ENCODE measurements at regions not wholly inside any gene's neighbourhood (a gene's known extent, or its start where the extent isn't known, plus 50 kb on each side); places are given as distances from the start of the nearest gene placed in this dataset.
A peak's percentile ranks its signal among the peaks of the same experiment; 100 is the strongest.

- Mint-ChIP-seq H3K36me3 (peaks cover 8% of the 10 kb centered on the region; the same call in 1 of the 2 replicates), H3K9me3 (peaks cover 12% of the 10 kb centered on the region), H3K27me3 (ENCODE audit: low read depth) (peaks cover 14% of the 10 kb centered on the region), H3K27ac (no peak overlapping the region), H3K4me3 (no peak overlapping the region), H3K4me1 (no peaks in the 10 kb centered on the region)
- TF ChIP-seq ETV6 (CRISPR knock-in tag; IDR thresholded peaks at IDR 0.05) = no peak
- TF ChIP-seq EMX1 (CRISPR knock-in tag; IDR thresholded peaks at IDR 0.05) = no peak
- TF ChIP-seq ZNF317 (CRISPR knock-in tag; IDR thresholded peaks at IDR 0.05; ENCODE audit: borderline replicate concordance, low read depth) = no peak
- no peak for TF ChIP-seq NFYB (CRISPR knock-in tag; conservative IDR thresholded peaks at IDR 0.05; ENCODE audit: low read depth)
- TF ChIP-seq, protein P1, sequence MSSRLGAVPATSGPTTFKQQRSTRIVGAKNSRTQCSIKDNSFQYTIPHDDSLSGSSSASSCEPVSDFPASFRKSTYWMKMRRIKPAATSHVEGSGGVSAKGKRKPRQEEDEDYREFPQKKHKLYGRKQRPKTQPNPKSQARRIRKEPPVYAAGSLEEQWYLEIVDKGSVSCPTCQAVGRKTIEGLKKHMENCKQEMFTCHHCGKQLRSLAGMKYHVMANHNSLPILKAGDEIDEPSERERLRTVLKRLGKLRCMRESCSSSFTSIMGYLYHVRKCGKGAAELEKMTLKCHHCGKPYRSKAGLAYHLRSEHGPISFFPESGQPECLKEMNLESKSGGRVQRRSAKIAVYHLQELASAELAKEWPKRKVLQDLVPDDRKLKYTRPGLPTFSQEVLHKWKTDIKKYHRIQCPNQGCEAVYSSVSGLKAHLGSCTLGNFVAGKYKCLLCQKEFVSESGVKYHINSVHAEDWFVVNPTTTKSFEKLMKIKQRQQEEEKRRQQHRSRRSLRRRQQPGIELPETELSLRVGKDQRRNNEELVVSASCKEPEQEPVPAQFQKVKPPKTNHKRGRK (CRISPR knock-in tag; IDR thresholded peaks at IDR 0.05; ENCODE audit: borderline replicate concordance) = no peak
- TF ChIP-seq GABPB1 (CRISPR knock-in tag; IDR thresholded peaks at IDR 0.05) = peak; percentile 77
- TF ChIP-seq, protein P2, sequence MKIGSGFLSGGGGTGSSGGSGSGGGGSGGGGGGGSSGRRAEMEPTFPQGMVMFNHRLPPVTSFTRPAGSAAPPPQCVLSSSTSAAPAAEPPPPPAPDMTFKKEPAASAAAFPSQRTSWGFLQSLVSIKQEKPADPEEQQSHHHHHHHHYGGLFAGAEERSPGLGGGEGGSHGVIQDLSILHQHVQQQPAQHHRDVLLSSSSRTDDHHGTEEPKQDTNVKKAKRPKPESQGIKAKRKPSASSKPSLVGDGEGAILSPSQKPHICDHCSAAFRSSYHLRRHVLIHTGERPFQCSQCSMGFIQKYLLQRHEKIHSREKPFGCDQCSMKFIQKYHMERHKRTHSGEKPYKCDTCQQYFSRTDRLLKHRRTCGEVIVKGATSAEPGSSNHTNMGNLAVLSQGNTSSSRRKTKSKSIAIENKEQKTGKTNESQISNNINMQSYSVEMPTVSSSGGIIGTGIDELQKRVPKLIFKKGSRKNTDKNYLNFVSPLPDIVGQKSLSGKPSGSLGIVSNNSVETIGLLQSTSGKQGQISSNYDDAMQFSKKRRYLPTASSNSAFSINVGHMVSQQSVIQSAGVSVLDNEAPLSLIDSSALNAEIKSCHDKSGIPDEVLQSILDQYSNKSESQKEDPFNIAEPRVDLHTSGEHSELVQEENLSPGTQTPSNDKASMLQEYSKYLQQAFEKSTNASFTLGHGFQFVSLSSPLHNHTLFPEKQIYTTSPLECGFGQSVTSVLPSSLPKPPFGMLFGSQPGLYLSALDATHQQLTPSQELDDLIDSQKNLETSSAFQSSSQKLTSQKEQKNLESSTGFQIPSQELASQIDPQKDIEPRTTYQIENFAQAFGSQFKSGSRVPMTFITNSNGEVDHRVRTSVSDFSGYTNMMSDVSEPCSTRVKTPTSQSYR (CRISPR knock-in tag; IDR thresholded peaks at IDR 0.05) = no peak
- ATAC-seq = no peak
- CTCF ChIA-PET = no interaction called here
- no peak for DNase-seq (ENCODE audit: low spot score)
- POLR2A ChIA-PET = no interaction called here
These were observed 176.4 kb upstream of the KAZN start for GRCh38 chr1:14421977-14422609.

DNA sequence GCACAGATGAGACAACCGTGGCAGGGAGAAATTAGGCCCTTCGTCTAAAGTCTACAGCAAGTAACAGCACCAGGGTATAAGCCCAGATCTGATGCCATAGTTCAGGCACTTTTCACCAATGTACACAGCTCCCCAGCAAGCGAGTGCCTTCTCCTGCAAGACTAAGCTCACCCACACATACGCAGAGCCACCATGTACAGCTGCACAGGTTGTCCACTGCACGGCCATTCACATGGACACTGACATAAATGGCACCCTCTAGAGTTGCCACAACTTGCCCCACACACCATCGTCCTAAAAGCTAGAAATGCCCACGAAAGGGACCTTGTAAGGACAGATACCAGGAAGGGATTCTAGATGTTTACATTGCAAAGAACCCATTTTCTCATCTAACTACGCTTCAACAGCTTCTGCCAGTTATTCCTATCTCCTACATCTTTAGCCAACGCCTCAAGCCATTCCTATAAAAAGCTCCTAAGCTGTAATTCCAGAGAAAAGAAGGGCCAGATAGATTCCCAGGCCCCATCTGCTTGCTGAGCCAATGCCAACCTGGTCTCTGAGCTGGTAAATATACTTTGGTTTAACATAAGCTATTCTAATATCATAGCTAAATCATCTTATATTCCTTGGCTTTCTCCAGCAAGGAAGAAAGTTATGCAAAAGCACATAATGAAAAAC, 174.0 kb upstream of the KAZN start:
- no peak for DNase-seq (ENCODE audit: low spot score)
- no peaks in the 10 kb centered on the region for H3K4me1 Mint-ChIP-seq
- POLR2A ChIA-PET = no interaction called here

More for the DNA sequence above, 174.0 kb upstream of the KAZN start:
- CTCF ChIA-PET = interaction anchor here (1.0 to 5.0 kb wide), 4 partner anchors 9 to 310 kb away, joined by 3 to 20 read pairs (median 7); no protein-coding TSS in a partner anchor
- ATAC-seq = no peak
- Mint-ChIP-seq H3K9me3 (peaks cover 12% of the 10 kb centered on the region), H3K27me3 (ENCODE audit: low read depth) (peaks cover 17% of the 10 kb centered on the region), H3K36me3 (peaks cover 8% of the 10 kb centered on the region; the same call in 1 of the 2 replicates), H3K27ac (no peak overlapping the region), H3K4me3 (no peak overlapping the region)
- TF ChIP-seq ZBTB21 (CRISPR knock-in tag; IDR thresholded peaks at IDR 0.05; ENCODE audit: borderline replicate concordance) (no peak), NFE2L1 (CRISPR knock-in tag; IDR thresholded peaks at IDR 0.05) (no peak), ZNF423 (CRISPR knock-in tag; IDR thresholded peaks at IDR 0.05) (no peak), ATF2 (CRISPR knock-in tag; IDR thresholded peaks at IDR 0.05; ENCODE audit: borderline replicate concordance, low read depth) (no peak), CREB1 (CRISPR knock-in tag; IDR thresholded peaks at IDR 0.05) (no peak), ATF6 (CRISPR knock-in tag; IDR thresholded peaks at IDR 0.05) (no peak), GRHL2 (CRISPR knock-in tag; IDR thresholded peaks at IDR 0.05; ENCODE audit: insufficient replicate concordance, severe bottlenecking) (no peak), CBFB (CRISPR knock-in tag; IDR thresholded peaks at IDR 0.05; ENCODE audit: low read depth) (no peak), SMAD3 (CRISPR knock-in tag; IDR thresholded peaks at IDR 0.05; ENCODE audit: borderline replicate concordance) (no peak), SP1 (CRISPR knock-in tag; conservative IDR thresholded peaks at IDR 0.05) (no peak)
- TF ChIP-seq, protein P3, sequence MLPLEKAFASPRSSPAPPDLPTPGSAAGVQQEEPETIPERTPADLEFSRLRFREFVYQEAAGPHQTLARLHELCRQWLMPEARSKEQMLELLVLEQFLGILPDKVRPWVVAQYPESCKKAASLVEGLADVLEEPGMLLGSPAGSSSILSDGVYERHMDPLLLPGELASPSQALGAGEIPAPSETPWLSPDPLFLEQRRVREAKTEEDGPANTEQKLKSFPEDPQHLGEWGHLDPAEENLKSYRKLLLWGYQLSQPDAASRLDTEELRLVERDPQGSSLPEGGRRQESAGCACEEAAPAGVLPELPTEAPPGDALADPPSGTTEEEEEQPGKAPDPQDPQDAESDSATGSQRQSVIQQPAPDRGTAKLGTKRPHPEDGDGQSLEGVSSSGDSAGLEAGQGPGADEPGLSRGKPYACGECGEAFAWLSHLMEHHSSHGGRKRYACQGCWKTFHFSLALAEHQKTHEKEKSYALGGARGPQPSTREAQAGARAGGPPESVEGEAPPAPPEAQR (CRISPR knock-in tag; IDR thresholded peaks at IDR 0.05) = no peak
- TF ChIP-seq, protein P4, sequence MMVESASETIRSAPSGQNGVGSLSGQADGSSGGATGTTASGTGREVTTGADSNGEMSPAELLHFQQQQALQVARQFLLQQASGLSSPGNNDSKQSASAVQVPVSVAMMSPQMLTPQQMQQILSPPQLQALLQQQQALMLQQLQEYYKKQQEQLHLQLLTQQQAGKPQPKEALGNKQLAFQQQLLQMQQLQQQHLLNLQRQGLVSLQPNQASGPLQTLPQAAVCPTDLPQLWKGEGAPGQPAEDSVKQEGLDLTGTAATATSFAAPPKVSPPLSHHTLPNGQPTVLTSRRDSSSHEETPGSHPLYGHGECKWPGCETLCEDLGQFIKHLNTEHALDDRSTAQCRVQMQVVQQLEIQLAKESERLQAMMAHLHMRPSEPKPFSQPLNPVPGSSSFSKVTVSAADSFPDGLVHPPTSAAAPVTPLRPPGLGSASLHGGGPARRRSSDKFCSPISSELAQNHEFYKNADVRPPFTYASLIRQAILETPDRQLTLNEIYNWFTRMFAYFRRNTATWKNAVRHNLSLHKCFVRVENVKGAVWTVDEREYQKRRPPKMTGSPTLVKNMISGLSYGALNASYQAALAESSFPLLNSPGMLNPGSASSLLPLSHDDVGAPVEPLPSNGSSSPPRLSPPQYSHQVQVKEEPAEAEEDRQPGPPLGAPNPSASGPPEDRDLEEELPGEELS (CRISPR knock-in tag; IDR thresholded peaks at IDR 0.05) = no peak
